Gastrocnemius medialis (tissue), 4 donors: ENCODE measurements at regions not wholly inside any gene's neighbourhood (a gene's known extent, or its start where the extent isn't known, plus 50 kb on each side); places are given as distances from the start of the nearest gene placed in this dataset.

Source experiments
- POLR2A ChIP-seq, 2 donors: fragments of 450-650 bp; IDR thresholded peaks; one replicate each; pipeline ENCODE4 v1.6.1; 2017; ENCODE audit warnings: antibody characterized with exemption in 2 of 2, mild to moderate bottlenecking in 2 of 2, moderate library complexity in 2 of 2
- TF ChIP-seq, protein P1 (sequence below), 5 experiments: fragments of 450-650 bp in 3 of 5; fragments of 200-600 bp in 2 of 5; sonication (generic) in 2 of 5; IDR thresholded peaks in 4 of 5; conservative IDR thresholded peaks in 1 of 5; 1 replicate in 4 of 5; 2 replicates in 1 of 5; pipeline ENCODE4 v1.5.1; 2016 to 2019; ENCODE audit warnings: antibody characterized with exemption in 5 of 5, mild to moderate bottlenecking in 3 of 5, moderate library complexity in 3 of 5

DNA sequence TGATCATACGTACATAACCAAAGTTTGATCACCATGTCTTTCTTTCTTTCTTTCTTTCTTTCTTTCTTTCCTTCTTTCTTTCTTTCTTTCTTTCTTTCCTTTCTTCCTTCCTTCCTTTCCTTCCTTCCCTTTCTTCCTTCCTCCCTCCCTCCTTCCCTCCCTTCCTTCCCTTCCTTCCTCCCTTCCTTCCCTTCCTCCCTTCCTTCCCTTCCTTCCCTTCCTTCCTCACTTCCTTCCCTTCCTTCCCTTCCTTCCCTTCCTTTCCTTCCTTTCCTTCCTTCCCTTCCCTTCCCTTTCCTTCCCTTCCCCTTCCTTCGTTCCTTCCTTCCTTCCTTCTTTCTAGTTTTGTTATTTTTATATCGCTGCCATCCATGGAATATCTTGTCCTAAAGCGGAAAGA is 406.7 kb upstream of the DDX18 start:
- TF ChIP-seq, protein P1, sequence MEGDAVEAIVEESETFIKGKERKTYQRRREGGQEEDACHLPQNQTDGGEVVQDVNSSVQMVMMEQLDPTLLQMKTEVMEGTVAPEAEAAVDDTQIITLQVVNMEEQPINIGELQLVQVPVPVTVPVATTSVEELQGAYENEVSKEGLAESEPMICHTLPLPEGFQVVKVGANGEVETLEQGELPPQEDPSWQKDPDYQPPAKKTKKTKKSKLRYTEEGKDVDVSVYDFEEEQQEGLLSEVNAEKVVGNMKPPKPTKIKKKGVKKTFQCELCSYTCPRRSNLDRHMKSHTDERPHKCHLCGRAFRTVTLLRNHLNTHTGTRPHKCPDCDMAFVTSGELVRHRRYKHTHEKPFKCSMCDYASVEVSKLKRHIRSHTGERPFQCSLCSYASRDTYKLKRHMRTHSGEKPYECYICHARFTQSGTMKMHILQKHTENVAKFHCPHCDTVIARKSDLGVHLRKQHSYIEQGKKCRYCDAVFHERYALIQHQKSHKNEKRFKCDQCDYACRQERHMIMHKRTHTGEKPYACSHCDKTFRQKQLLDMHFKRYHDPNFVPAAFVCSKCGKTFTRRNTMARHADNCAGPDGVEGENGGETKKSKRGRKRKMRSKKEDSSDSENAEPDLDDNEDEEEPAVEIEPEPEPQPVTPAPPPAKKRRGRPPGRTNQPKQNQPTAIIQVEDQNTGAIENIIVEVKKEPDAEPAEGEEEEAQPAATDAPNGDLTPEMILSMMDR (IDR thresholded peaks at IDR 0.05 in 4 of 5, conservative IDR thresholded peaks at IDR 0.05 in 1 of 5) = no peak
- no peak for TF ChIP-seq POLR2A (IDR thresholded peaks at IDR 0.05)
